GM10266 (cell line): ENCODE measurements at regions not wholly inside any gene's neighbourhood (a gene's known extent, or its start where the extent isn't known, plus 50 kb on each side); places are given as distances from the start of the nearest gene placed in this dataset.

ENCODE experiments used
- DNase-seq: peaks from one replicate; pipeline ENCODE4 v3.0.0; 2012; ENCODE audit errors: extremely low spot score
- TF ChIP-seq, protein P1 (sequence below): IDR thresholded peaks from 2 replicates; pipeline ENCODE4 v1.5.1; 2012; ENCODE audit warnings: mild to moderate bottlenecking, low read depth; ENCODE audit not compliant: control insufficient read depth, insufficient read depth; ENCODE audit errors: missing control alignments

DNA sequence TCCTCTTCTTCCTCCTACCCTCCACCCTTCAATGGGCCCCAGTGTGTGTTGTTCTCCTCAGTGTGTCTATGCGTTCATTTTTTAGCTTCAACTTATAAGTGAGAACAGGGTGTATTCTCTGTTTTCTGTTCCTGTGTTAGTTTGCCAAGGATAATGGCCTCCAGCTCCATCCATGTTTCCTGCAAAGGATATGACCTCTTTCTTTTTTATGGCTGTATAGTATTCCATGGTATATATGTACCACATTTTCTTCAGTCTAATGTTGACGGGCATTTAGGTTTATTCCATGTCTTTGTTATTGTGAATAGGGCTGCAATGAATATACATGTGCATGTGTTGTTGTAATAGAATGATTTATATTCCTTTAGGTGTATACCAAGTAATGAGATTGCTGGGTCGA, 634.9 kb upstream of the SEMA6A start:
- TF ChIP-seq, protein P1, sequence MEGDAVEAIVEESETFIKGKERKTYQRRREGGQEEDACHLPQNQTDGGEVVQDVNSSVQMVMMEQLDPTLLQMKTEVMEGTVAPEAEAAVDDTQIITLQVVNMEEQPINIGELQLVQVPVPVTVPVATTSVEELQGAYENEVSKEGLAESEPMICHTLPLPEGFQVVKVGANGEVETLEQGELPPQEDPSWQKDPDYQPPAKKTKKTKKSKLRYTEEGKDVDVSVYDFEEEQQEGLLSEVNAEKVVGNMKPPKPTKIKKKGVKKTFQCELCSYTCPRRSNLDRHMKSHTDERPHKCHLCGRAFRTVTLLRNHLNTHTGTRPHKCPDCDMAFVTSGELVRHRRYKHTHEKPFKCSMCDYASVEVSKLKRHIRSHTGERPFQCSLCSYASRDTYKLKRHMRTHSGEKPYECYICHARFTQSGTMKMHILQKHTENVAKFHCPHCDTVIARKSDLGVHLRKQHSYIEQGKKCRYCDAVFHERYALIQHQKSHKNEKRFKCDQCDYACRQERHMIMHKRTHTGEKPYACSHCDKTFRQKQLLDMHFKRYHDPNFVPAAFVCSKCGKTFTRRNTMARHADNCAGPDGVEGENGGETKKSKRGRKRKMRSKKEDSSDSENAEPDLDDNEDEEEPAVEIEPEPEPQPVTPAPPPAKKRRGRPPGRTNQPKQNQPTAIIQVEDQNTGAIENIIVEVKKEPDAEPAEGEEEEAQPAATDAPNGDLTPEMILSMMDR = no peak
- no peak for DNase-seq

DNA sequence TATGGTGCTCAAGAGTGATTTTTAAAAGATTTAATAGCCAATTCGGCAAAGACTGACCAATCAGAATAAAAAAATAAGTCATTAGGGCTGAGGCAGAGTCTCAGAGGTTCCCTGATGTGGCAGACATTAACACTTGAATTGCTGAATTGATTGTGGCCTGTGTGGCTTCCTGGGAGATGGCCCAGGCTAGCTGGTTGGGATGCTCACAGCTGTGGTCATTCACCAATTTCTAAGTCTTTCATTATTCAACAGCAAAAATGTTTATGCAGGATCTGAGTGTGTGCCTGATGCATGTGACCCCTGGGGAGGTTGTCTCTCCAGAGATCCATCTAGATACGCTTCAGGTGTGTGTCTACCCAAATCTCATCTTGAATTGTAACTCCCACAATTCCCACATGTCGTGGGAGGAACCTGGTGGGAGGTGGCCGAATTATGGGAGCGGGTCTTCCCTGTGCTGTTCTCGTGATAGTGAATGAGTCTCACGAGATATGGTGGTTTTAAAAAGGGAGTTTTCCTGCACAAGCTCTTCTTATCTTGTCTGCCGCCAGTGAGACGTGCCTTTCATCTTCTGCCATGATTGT, 632.6 kb upstream of the SEMA6A start:
- no peak for DNase-seq
- TF ChIP-seq, protein P1 = no peak

DNA sequence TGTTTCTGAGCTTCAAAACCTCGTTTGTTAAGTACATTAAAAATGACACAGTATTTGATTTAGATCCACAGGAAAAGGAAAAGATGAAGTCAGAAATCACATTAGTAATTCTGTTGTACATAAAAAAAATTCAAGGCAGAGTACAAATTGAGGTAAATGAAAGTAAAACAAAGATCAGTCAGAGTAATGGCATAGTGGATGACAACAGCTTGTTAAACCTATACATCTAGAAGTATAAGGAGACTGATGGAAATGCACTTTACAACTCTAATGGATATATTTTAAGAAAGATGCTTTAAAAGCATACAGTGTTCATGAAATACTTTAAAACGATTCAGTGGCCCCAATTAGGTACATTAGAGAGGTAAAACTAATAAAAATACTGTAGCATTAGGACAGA, 631.3 kb upstream of the SEMA6A start:
- no peak for DNase-seq
- TF ChIP-seq, protein P1 = no peak

DNA sequence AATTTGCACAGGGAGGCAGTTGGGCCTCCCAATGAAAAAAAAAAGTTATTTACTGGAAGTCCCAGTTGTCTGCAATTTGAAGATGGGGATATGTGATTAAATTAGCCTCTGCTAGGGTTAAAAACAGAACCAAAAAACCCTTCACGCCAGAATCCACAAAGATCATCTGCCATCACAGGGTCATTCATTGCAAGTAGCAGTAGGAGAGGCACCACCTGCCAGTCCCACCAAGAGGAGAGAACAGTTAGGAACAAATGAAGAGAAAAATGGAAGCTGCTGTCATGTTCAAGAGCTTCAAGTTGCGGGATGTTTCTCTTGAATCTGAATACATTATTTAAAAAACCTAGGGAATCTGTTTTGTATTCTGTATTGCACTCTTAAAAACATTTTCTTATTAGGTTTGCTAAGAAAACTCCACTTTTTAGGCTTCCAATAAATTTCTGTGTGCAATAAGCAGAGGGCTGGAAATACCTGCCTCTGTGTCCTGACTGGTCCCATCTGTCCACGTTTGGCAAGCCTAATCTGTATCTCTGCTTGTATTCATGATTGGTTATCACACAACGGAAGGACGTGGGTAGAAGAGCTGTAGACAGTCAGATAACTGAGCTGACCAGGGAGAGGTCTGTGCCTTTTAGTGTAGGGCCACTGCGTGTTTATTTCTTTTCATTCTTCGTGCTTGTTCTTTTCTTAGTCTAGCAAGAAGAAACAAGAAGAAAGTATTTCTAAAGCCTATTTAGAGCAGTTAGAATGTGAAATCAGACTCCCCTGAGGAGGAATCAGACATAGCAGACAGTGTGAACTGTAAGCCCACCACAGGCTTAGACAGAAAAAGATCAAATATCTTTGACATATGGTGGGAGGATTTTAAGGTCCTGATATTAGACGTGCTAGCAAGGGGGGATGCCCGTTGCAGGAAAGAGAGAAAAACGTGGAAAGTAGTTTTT, 630.6 kb upstream of the SEMA6A start:
- TF ChIP-seq, protein P1 = no peak
- no peak for DNase-seq

DNA sequence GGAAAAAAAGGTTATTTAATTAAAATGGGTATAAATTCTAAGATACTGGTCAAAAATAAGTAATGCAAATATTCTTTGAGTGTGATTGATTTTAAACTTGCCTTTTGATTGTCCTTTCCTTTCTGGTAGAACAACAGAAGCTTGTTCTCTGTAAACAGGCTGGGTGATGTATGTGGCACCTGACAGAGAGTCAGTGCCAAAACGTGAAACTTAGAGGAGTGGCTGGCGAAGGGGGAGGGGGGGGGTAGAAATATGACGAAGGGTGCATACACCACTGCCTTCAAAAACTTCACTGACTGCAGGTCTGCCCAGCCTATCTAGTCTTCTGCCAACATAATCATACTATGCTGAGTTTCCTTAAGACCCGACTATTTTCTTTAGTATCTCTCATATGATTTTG, 629.8 kb upstream of the SEMA6A start:
- TF ChIP-seq, protein P1 = no peak
- no peak for DNase-seq

DNA sequence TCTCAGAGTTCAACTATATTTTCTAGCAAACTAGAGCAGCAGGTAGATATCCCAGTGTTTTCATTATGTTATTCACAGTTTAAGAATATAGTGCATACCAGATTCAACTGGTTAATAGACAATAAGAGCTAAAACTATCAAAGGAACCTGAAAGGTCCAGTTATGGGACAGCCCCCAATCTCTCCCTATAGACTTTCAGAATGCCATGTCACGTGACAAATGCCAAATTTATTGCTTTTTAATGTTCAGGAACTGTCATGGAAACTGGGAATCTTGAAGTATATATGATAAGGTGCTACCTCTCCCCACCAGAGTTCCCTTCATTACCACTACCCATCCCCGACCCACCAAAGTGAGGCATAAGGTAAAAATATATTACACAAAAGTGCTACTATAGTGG, 629.0 kb upstream of the SEMA6A start:
- TF ChIP-seq, protein P1 = no peak
- DNase-seq = no peak

DNA sequence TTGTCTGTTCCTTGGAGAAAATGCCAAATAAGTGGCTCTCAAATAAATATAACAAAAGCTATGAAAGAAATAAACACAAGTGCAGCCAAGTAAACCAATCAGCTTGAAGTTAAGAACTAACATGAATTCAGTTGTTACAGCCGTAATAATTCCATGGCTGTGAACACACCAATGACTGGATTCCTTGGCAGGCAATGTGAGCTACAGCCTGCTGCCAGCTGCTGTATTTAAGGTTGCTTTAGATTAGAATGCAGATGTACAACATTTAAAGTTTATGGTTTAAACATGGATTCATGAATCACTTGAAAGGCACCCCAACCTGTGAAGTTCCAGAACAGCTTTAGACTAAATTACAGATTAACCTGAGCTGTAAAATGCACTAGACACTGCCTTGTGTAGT, 626.4 kb upstream of the SEMA6A start:
- no peak for DNase-seq
- TF ChIP-seq, protein P1 = no peak
